H7 (cell line): ENCODE measurements at regions not wholly inside any gene's neighbourhood (a gene's known extent, or its start where the extent isn't known, plus 50 kb on each side); places are given as distances from the start of the nearest gene placed in this dataset.
"Not testable (repeated sequence)": the region's sequence is repeated elsewhere in the genome, so short reads cannot be mapped to it uniquely, and the experiment has no call there.

Source experiments
- DNase-seq: peaks from one replicate; pipeline ENCODE4 v3.0.0; 2012
- H3K27me3 ChIP-seq: 2 replicates; pipeline ENCODE4 v1.6.0; 2011; ENCODE audit warnings: mild to moderate bottlenecking, low read length; ENCODE audit not compliant: control insufficient read depth, insufficient read depth
- H3K36me3 ChIP-seq: replicated peaks from 2 replicates; pipeline ENCODE4 v1.5.1; 2011; ENCODE audit warnings: low read length; ENCODE audit not compliant: control insufficient read depth, insufficient read depth
- H3K4me3 ChIP-seq: 2 replicates; pipeline ENCODE4 v1.5.1; 2011; ENCODE audit warnings: low read depth, mild to moderate bottlenecking, control low read depth, low read length, moderate library complexity; ENCODE audit not compliant: insufficient read depth

DNA sequence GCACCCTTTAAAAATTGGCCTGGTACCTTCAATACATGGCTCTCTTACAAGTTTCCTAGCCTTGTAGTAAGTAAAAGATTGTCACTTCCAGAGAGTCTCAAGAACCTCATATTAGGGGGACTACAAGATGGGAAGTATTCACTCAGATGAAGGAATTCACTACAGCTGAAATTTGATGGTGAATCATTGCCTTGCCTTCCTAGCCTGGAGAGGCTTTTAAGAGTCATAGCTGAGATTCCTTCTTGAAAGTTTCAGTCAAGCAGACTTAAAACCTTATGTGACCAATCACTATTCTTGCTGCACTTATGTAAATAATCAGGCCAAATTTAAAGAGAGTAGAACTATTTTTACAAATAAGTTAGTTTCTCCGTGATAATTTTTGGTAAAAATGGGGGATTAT, 451.6 kb downstream of the TRHDE start:
- DNase-seq = no peak
- no peak overlapping the region for H3K4me3 ChIP-seq
- H3K27me3 ChIP-seq = no peaks in the 10 kb centered on the region
- no peaks in the 10 kb centered on the region for H3K36me3 ChIP-seq

DNA sequence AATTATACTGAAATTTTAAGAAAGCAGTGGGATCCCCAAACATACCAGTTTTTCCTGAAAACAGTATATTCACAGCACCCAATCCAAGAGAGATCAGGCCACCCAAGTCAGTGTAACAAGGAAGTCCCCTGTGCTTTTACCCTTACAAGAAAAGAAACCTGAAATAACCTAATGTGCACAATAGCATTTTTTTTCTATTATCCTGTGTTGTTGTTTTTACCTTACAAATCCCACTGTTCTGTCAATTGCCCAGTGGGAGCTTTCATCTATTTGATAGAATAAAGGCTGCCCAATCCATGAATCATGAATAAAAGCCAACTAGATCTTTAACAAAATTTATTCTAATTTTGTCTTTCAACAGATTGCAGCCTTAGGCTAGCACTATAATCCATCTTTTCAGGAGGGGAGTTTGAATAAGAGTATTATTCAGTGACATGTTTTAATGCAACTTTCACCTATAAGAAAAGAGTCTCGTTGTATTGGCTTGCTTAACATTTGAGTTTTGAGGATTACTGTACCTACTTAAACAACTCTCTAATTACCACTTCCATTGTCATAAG, 457.4 kb downstream of the TRHDE start:
- Histone ChIP-seq H3K4me3 (no peak overlapping the region), H3K27me3 (no peaks in the 10 kb centered on the region), H3K36me3 (no peaks in the 10 kb centered on the region)
- no peak for DNase-seq

DNA sequence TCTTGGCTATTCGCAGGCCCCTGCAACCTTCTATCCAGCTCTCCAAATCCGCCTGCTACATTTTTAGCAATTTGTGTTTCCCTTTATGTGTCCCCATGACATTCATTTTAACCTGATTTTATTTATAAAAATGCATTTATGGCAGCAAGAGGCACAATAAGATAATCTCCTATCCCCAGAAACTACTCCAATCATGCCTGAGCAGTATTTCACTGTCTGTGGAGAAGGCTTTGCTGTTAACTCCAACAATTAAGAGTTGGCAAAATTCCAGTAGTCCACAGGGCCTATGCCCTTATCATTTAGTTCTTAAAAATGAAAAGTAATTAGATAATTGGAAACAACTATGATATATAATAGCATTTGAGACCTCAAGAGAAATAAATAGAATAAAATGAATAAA, 462.4 kb downstream of the TRHDE start:
- H3K27me3 ChIP-seq = no peaks in the 10 kb centered on the region; the same call in 1 of the 2 replicates
- no peak overlapping the region for H3K4me3 ChIP-seq
- no peaks in the 10 kb centered on the region for H3K36me3 ChIP-seq
- DNase-seq = no peak

DNA sequence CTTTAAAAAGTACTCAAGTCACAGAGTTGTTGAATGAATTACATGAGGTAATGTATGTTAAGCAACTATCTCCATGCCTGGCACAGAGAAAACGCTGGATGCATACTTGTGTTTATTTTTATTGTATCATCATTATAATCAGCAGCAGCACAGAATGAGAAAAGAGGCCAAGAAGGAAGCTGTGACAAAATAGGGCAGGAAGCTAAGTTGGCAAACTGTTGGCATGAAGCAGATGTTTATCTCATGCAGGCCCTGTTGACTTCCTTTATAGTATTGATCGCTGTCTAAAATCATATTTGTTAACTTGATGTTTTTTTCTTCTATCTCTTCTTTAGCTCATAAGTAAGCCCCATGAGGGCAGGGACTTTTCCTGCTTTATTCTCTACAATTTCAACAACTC, 466.6 kb downstream of the TRHDE start:
- Histone ChIP-seq H3K4me3 (no peak overlapping the region), H3K27me3 (no peaks in the 10 kb centered on the region; the same call in 1 of the 2 replicates), H3K36me3 (no peaks in the 10 kb centered on the region)
- DNase-seq = no peak

DNA sequence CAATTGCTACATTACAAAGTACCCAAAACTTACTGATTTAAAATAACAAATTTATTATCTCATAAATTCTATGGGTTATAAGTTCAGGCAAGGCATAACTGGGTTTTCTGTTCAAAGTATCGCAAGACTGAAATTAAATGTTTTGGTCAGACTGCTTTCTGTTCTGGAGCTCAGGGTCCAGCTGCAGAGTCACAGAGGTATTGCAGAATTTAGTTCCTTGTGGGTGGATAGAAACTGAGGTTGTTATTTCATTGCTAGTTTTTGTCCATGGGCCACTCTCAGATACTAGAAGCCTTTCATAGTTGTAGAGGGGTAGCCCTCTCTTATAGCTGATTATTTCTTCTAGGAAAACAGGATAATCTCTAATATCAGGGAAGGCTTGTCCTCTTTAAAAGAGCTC, 467.9 kb downstream of the TRHDE start:
- Histone ChIP-seq H3K27me3 (no peaks in the 10 kb centered on the region; the same call in 1 of the 2 replicates), H3K4me3 (no peak overlapping the region), H3K36me3 (no peaks in the 10 kb centered on the region)
- DNase-seq = no peak

DNA sequence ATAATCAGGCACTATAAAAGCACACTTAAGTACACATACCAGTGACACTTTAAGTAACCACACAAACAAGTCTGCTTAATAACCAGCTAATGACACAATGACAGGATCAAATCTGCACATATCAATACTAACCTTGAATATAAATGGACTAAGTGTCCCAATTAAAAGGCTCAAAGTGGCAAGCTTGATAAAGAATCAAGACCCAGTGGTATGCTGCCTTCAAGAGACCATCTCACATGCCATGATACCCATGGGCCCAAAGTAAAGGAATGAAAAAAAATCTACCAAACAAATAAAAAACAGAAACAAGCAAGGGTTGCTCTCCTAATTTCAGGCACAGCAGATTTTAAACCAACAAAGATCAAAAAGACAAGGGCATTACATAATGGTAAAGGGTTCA, 470.4 kb downstream of the TRHDE start:
- Histone ChIP-seq H3K36me3 (no peaks in the 10 kb centered on the region), H3K27me3 (no peaks in the 10 kb centered on the region), H3K4me3 (no peak overlapping the region)
- no peak for DNase-seq

DNA sequence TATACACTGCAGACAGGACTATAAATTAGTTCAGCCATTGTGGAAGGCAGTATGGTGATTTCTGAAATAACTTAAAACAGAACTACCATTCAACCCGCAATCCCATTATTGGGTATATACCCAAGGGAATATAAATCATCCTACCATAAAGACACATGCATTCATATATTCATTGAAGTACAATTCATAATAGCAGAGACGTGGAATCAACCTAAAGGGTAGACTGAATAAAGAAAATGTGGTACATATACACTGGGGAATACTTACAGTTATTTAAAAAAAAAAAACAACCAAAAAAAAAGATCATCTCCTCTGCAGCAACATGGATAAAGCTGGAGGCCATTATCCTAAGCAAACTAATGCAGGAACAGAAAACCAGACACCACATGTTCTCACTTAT, 473.9 kb downstream of the TRHDE start:
- H3K4me3 ChIP-seq = no peak overlapping the region
- H3K27me3 ChIP-seq = no peaks in the 10 kb centered on the region
- no peaks in the 10 kb centered on the region for H3K36me3 ChIP-seq
- DNase-seq = no peak

DNA sequence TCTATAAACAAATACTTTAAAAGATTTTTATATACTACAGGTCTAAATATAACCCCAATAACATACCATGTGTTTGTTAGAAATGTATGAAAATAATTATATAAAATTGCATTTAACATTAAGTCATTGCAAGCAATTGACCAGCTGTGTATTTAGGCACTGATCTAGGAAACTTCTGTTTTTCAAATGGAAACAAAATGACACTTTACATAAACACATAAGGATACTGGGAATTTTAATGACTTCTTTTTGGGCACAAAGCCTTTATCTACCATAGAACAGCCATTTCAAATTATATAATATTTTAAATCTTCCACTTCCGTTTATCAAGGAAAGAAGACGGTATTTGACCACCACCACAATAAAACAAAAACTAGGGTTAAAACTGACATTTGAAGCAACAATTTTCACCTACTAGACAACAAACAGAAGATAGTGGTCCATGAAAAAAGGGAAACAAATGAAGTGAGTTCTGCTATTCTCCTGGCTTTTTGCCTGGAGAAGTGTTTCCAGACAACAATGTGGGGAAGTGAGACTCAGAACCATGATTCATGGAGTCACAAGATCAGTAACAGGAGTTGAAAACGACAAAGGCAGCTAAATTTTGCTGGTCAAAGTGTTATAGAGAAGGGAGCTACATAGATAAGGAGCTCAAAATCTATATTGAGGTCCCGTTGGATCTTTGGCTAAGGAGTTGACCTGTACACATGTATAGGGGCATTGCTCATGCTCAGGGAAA, 475.1 kb downstream of the TRHDE start:
- Histone ChIP-seq H3K36me3 (no peaks in the 10 kb centered on the region), H3K27me3 (no peaks in the 10 kb centered on the region), H3K4me3 (no peak overlapping the region)
- no peak for DNase-seq

DNA sequence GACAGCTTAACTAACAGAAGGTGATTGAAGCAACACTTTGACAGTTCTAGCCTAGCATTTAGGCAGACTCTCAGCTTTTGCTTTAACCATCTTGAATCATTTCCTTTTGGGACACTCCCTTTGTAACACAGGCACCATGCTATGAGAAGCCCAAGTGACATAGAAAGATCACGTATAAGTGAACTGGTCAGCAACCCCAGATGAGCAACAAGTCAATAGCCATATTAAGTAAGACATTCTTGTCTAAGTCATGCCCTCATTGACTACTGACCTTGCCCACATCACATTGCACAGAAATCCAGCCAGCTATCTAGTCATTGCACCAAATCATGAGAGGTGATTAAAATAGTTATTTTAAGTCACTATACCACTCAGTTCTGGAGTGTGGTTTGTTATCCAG, 476.8 kb downstream of the TRHDE start:
- Histone ChIP-seq H3K27me3 (no peaks in the 10 kb centered on the region), H3K4me3 (no peak overlapping the region), H3K36me3 (no peaks in the 10 kb centered on the region)
- DNase-seq = no peak

DNA sequence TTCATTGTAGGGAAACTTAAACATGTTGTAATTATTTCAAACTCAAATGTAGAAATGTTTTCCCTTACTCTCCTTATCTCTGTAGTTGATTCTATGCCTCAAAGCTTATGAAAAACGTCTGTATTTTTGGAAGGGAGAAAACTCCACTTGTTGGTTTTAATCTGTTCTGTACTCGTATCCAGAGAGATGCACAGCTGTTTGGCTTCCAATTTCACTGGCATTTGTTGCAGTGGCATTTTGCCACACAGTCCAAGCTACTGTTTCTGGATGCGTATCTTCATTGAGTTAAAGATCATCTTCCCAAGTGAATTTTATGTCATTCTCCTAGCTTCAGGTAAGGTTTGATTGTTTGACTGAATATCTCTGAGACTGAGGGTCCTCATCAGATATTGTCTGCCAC, 481.4 kb downstream of the TRHDE start:
- Histone ChIP-seq H3K4me3 (no peak overlapping the region), H3K36me3 (no peaks in the 10 kb centered on the region), H3K27me3 (no peaks in the 10 kb centered on the region)
- DNase-seq = no peak

DNA sequence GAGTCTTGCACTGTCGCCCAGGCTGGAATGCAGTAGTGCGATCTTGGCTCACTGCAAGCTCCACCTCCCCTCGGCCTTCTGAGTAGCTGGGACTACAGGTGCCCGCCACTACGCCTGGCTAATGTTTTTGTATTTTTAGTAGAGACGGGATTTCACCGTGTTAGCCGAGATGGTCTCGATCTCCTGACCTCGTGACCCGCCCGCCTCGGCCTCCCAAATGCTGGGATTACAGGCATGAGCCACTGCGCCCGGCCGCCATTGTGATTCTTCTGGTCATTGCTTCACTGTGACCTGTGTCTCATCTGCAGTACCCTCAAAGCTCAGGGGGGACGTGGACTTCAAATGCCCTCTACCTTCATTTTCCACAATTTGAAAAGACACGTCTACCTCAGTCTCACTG, 481.9 kb downstream of the TRHDE start:
- H3K27me3 ChIP-seq, H3K4me3 ChIP-seq, H3K36me3 ChIP-seq, DNase-seq: not testable (repeated sequence)

DNA sequence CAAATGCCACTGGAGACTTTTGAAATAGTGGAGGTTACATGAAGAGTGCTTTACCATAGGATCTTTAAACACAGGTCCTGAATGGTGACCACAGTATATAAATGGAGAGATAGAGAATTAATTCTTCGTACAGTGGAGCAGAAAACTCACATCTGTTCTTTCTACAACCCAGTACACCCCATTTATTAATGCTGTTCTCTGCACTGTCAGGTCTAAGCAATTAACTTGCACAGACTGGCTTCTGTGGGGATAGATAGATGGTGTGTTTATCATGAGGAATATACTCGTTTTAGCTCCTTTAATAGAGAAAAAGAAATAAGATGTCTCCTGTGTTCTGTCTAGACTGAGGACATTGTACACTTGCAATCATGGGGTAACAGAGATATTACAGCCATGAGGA, 494.3 kb downstream of the TRHDE start:
- Histone ChIP-seq H3K36me3 (no peaks in the 10 kb centered on the region), H3K27me3 (no peaks in the 10 kb centered on the region), H3K4me3 (no peak overlapping the region)
- no peak for DNase-seq

DNA sequence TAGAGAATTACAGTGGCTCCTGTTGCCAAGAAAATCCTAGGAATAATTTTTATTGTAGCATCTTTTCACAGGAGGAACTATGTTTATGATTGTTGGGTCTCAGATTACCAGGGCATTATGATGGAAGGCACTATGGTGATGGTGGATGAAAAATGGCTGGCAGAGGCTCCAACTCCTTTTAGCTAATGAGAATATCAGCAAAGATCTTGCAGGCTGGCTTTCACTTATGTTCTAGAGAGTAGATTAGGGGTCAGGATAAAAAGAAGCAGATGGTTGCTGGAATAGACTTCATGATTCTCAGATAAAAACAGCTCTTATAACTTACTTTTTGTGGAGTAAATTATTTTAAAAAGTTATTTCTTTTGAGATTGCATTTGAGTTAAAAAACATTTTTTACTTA, 501.9 kb downstream of the TRHDE start:
- DNase-seq = no peak

DNA sequence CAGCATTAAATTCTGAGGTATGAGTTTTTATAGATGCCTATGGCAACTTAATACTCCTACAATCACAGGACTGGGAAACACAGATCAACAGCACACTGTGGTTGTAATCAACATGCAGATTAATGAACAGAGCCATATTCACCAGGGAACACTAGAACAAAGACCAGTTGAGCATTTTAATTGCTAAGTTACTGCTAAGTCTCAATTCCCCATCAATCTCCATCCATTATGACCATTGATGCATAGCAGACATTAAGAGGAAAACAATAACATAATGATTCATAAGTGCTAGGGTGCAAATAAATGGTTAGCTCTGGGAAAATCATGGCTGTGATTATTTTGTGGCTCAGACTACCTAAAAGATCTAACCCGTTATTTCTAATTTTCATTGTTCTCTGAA, 505.6 kb downstream of the TRHDE start:
- DNase-seq = no peak
- Histone ChIP-seq H3K27me3 (no peaks in the 10 kb centered on the region), H3K4me3 (no peak overlapping the region), H3K36me3 (no peaks in the 10 kb centered on the region)

More for the DNA sequence above, 501.9 kb downstream of the TRHDE start:
- Histone ChIP-seq H3K36me3 (no peaks in the 10 kb centered on the region), H3K27me3 (no peaks in the 10 kb centered on the region), H3K4me3 (no peak overlapping the region)

DNA sequence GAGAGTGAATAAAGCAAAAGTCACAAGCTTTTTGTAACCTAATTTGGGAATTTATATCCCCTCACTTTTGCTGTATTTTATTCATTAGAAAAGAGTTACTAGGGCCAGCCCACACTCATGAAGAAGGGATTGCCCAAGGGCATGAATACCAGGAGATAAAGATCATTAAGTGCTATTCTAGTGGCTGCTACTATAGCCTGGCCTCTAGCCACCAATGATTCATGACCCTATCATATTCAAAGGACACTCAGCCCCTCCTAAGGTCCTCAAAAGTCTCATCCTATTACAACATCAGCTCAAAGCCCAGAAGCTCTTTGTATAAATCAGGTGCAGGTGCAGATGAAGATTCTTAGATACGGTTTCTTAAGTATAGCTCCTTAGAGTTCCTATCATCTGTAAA, 518.1 kb downstream of the TRHDE start:
- H3K36me3 ChIP-seq = no peaks in the 10 kb centered on the region
- H3K4me3 ChIP-seq = no peak overlapping the region
- H3K27me3 ChIP-seq = no peaks in the 10 kb centered on the region
- no peak for DNase-seq

DNA sequence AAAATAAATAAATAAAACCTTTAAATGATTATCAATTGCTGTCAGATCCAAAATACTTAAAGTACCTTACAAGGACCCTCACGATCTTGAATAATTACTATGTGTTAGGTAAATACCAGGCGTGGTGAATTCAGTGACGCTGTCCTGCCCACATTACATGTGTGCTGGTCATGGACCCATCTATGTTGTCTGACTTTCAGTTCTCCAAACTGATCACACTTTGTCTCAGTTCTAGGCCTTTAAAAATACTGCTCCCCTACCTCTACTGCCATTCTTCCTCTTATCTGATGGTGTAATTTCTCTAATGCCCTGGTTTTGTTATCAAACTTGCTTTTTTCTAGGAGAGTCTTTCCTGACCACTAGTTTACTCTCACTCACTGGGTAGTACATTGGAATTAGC, 520.7 kb downstream of the TRHDE start:
- H3K27me3 ChIP-seq = no peaks in the 10 kb centered on the region
- no peaks in the 10 kb centered on the region for H3K36me3 ChIP-seq
- no peak overlapping the region for H3K4me3 ChIP-seq
- DNase-seq = no peak
